ENCODE measurements at regions not wholly inside any gene's neighbourhood (a gene's known extent, or its start where the extent isn't known, plus 50 kb on each side); places are given as distances from the start of the nearest gene placed in this dataset.
"Not testable (repeated sequence)": the region's sequence is repeated elsewhere in the genome, so short reads cannot be mapped to it uniquely, and the experiment has no call there.

DNA sequence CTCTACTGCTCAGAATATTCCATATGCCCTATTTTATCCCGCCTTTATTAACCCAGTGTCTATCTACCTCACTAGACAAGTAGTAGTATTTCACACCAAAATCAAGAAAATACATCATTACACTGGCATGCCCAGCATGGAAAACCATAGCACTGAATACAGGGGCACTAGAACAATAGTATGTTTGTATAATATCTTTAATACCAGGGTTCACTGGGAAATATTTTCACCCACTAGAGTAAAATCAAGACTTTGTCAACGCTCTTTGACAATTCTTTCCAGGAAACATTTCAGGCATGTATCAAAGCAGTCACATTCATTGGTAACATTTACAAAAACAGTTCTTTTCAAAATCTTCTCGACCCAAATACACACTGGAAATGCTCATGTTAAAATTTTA lies 119.3 kb upstream of the BEND6 start:
- H3K4me3 ChIP-seq (ENCODE audit: low read depth, low read length) = no peak overlapping the region
- TF ChIP-seq, protein P1, sequence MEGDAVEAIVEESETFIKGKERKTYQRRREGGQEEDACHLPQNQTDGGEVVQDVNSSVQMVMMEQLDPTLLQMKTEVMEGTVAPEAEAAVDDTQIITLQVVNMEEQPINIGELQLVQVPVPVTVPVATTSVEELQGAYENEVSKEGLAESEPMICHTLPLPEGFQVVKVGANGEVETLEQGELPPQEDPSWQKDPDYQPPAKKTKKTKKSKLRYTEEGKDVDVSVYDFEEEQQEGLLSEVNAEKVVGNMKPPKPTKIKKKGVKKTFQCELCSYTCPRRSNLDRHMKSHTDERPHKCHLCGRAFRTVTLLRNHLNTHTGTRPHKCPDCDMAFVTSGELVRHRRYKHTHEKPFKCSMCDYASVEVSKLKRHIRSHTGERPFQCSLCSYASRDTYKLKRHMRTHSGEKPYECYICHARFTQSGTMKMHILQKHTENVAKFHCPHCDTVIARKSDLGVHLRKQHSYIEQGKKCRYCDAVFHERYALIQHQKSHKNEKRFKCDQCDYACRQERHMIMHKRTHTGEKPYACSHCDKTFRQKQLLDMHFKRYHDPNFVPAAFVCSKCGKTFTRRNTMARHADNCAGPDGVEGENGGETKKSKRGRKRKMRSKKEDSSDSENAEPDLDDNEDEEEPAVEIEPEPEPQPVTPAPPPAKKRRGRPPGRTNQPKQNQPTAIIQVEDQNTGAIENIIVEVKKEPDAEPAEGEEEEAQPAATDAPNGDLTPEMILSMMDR (IDR thresholded peaks at IDR 0.05; ENCODE audit: insufficient read depth, low read depth, low read length, missing control alignments) = no peak
- DNase-seq (ENCODE audit: low read depth) = no peak

DNA sequence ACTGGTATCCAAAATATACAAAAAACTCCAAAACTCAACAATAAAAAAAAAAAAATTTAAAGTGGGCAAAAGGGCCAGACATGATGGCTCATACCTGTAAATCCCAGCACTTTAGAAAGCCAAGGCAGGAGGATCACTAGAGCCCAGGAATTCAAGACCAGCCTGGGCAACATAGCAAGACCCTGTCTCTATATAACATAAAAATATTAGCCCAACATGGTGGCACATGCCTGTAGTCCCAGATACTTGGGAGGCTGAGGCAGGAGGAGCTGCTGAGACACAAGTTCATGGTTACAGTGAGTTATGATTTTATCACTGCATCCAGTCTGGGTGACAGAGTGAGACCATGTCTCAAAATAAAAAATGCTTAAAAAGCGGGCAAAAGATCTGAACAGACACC lies 121.0 kb upstream of the BEND6 start:
- H3K4me3 ChIP-seq (ENCODE audit: low read depth, low read length) = no peak overlapping the region
- DNase-seq (ENCODE audit: low read depth) = no peak
- TF ChIP-seq, protein P1 (IDR thresholded peaks at IDR 0.05; ENCODE audit: insufficient read depth, low read depth, low read length, missing control alignments) = no peak

DNA sequence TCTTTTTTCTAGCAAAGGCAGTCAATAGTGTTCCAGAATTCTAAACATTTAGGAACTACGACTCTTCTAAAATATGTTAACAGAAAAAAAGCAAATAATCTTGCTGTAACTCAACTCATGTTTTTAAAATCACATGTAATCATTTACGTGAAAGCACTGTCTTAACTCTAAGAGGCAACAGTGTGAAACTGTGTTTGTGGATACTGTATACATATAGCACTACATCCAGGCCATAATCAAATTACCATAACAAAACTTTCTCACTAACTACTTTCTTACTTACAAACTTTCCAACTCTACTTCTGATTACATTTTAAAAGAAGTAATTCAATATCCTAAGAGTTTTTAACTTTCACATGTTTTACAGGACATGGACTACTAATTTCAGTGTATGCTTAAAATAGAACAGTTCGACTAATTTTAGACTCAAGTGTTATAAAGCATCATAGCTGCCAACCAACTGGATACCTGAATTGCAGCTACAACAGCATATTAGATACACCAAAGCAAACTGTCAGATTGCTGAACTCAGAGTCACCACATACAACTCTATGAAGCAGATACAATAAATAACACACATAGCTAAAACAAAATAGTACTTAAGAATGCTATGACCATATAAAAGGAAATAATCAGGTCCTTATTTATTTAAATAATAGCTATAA lies 121.6 kb upstream of the BEND6 start:
- no peak for DNase-seq (ENCODE audit: low read depth)
- TF ChIP-seq, protein P1 (IDR thresholded peaks at IDR 0.05; ENCODE audit: insufficient read depth, low read depth, low read length, missing control alignments) = no peak
- no peak overlapping the region for H3K4me3 ChIP-seq (ENCODE audit: low read depth, low read length)

DNA sequence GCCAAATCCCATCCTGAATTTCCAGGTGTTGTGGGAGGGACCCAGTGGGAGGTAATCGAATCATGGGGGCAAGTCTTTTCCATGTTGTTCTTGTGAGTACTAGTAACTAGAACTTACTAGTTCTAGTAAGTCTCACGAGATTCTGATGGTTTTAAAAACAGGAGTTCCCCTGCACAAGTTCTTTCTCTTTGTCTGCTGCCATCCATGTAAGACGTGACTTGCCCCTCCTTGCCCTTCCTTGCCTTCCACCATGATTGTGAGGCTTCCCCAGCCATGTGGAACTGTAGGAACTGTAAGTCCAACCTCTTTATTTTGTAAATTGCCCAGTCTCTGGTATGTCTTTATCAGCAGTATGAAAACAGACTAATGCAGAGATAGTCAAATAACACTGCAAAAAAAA lies 122.7 kb upstream of the BEND6 start:
- DNase-seq (ENCODE audit: low read depth) = no peak
- no peak overlapping the region for H3K4me3 ChIP-seq (ENCODE audit: low read depth, low read length)
- TF ChIP-seq, protein P1 (IDR thresholded peaks at IDR 0.05; ENCODE audit: insufficient read depth, low read depth, low read length, missing control alignments) = no peak

DNA sequence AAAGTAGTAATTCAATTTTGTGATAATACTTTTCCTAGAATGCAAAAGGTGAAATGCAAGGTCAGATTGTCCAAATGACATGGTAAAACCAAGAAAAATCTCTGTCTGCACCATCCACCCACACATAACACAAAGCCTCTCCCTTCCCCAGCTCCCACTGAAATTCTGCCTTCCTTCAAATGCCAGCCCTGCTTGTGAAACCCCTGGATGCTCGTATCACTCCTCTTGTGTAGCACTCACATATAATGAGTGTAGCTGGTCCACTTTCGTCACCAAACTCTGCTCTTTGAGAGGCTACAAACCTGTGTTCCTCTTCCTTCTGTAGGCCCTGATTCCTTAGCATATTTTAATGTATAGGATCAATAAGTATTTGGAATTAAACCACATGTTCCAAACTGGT lies 123.6 kb upstream of the BEND6 start:
- no peak overlapping the region for H3K4me3 ChIP-seq (ENCODE audit: low read depth, low read length)
- DNase-seq (ENCODE audit: low read depth) = no peak
- TF ChIP-seq, protein P1 (IDR thresholded peaks at IDR 0.05; ENCODE audit: insufficient read depth, low read depth, low read length, missing control alignments) = no peak

DNA sequence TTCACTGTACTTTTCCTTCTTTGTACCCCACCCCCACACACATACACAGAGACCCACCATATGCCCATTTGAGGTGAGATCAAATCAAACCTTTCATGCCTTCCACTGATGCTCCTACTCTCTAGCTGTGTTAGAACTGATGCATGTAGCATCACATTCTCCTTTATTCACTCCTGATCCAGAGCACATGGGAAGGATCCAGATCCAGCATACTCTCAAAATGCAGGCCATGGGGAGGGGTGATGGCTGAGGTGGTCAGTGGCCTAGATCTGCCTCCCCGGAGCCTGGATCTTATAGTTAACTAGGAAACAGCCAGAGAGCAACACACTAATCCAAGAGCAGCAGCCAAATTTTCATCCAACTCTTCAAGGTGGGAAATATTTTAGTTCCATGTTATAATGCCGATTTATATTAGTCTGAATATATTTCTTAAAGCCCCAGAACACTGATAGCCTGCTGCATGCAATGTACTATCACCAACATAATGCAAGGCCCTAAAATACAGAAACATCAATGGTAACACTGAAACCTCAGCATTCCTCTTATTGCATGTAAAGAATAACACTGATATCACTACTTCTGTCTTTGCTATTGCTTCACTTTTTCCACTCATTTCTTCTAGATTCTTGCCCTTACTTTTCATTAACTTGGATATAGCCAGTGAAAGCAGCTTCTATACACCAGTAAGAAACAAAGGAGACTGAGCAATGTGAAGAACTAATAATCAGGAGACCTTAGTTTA lies 126.8 kb upstream of the BEND6 start:
- DNase-seq (ENCODE audit: low read depth) = no peak
- no peak overlapping the region for H3K4me3 ChIP-seq (ENCODE audit: low read depth, low read length)
- TF ChIP-seq, protein P1 (IDR thresholded peaks at IDR 0.05; ENCODE audit: insufficient read depth, low read depth, low read length, missing control alignments) = no peak

DNA sequence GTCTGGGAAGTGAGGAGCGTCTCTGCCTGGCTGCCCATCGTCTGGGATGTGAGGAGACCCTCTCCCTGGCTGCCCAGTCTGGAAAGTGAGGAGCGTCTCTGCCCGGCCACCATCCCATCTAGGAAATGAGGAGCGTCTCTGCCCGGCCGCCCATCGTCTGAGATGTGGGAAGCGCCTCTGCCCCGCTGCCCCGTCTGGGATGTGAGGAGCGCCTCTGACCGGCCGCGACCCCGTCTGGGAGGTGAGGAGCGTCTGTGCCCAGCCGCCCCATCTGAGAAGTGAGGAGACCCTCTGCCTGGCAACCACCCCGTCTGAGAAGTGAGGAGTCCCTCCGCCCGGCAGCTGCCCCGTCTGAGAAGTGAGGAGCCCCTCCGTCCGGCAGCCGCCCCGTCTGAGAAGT lies 130.5 kb upstream of the BEND6 start:
- not testable (repeated sequence) for H3K4me3 ChIP-seq (ENCODE audit: low read depth, low read length); DNase-seq (ENCODE audit: low read depth)
